ENCODE measurements at regions not wholly inside any gene's neighbourhood (a gene's known extent, or its start where the extent isn't known, plus 50 kb on each side); places are given as distances from the start of the nearest gene placed in this dataset.

- TF ChIP-seq CTCF (conservative IDR thresholded peaks at IDR 0.05; ENCODE audit: low read length) = no peak
- TF ChIP-seq EZH2phosphoT487 (IDR thresholded peaks at IDR 0.05; ENCODE audit: borderline replicate concordance, low read depth, low read length) = no peak
Observed at GRCh38 chr3:139241783-139242182, 102.0 kb upstream of the MRPS22 start.
